ENCODE measurements at regions not wholly inside any gene's neighbourhood (a gene's known extent, or its start where the extent isn't known, plus 50 kb on each side); places are given as distances from the start of the nearest gene placed in this dataset.

DNA sequence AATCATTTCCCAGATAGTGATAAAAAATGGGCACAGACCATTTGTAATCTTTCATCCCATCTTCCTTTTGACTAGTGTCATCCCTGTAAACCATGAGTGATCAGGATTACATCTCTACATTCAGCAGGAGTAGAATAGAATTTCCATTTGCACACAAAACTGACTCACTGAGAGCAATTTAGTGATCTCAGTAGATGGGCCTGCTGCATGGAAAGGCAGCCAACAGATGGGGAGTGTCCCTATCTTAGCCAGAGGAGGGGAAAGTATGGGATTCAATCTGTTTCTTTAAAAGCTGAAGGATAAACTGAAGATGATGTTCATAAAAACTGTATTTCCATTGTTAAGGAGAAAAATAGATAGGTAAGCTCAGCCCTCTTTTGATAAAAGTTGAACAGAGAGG, 441.7 kb downstream of the ZNF521 start:
- TF ChIP-seq POLR2AphosphoS5 (IDR thresholded peaks at IDR 0.05) (no peak), EP300 (IDR thresholded peaks at IDR 0.05) (no peak), CTCF (IDR thresholded peaks at IDR 0.05) (no peak)
